SK-MEL-5 (cell line): ENCODE measurements at regions not wholly inside any gene's neighbourhood (a gene's known extent, or its start where the extent isn't known, plus 50 kb on each side); places are given as distances from the start of the nearest gene placed in this dataset.

Source experiments
- DNase-seq: peaks from one replicate; pipeline ENCODE4 v3.0.0-alpha.2; 2016; ENCODE audit warnings: low read depth, low spot score
- in situ Hi-C: cut with HindIII; loops from 2 replicates; pipeline ENCODE4 v1.10.0; 2016; ENCODE audit warnings: low sequenced_read_pairs, high pct_unique_total_duplicates, low pct_unique_long_range_greater_than_20kb

DNA sequence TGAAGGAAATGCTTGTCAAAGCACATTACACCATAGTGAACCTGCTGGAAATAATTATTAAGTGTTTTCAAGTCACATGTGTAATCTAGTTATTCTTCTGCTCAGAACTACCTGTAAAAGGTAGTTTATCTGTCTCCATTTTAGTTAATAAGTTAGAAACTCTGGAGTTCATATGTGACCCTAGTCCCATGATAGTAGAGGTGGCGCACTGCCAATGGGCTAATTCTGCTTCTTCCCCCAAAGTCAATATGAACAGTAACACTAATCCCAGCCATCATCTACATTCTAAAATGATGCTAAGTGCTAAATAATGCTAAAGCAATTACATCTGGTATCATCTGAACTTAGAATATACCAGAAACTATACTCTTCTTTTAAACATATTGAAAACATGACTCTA, 361.0 kb upstream of the NECTIN3 start:
- in situ Hi-C loops, result no loop called here
- DNase-seq, result no peak

DNA sequence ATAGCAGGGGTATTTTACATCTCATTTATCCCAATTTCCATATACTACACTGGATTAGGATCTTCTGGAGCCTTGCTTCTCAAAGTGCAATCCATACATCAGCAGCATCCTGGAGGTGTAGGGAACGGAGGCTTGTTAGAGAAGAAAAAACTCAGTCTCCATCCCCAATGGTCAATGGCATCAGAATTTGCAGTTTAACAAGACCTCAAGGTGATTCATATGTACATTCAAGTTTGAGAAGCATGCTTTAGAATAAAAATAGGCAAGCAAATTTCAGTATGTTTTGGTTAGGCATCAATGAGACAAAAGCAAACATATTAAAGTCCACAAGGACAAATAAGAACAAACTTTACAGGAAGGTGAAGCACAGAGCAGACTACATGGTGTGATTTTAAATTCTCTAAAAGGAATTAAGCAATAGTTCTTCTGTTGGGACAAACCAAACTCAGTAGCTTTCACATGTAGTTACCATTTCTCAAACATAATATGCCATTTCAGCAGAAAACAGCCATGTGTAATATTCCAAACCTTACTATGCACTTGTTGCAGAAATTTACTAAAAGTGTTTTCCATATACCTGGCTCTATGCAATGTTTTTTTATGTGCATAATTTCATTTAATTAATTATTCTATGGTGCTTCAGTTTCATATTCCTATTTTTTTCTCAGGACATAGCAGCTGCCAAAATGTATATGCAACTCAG, 360.3 kb upstream of the NECTIN3 start:
- in situ Hi-C loops, result no loop called here
- no peak for DNase-seq

- in situ Hi-C loops, result no loop called here
- no peak for DNase-seq
Observed at GRCh38 chr3:110711851-110712516, 359.6 kb upstream of the NECTIN3 start.

- no peak for DNase-seq
- in situ Hi-C loops, result no loop called here
Observed at GRCh38 chr3:110727056-110727455, 344.6 kb upstream of the NECTIN3 start.

GRCh38 chr3:110731148-110731547, 340.5 kb upstream of the NECTIN3 start:
- in situ Hi-C loops, result no loop called here

DNA sequence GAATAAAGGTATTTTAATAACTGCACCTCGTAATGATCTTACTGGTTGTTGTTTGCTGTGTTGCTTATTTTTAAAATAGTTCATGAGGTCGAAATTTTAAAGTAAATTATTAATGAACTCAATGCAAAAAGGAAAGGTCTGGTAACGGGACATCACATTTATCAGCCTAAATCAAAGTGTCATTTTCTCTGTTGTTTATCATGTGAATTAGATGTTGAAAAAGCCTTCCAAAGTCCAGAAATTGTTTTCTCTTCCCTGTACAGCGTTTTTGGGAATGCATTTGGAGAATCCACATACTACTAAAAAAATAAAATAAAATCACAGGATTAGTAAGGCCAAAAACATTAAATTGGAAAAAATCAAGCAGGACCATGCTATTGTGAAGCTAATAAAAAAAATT, 339.2 kb upstream of the NECTIN3 start:
- DNase-seq, result no peak
- in situ Hi-C loops, result no loop called here

More at GRCh38 chr3:110731148-110731547, 340.5 kb upstream of the NECTIN3 start:
- no peak for DNase-seq

GRCh38 chr3:110733045-110733444, 338.6 kb upstream of the NECTIN3 start:
- in situ Hi-C loops, result no loop called here
- DNase-seq, result no peak

DNA sequence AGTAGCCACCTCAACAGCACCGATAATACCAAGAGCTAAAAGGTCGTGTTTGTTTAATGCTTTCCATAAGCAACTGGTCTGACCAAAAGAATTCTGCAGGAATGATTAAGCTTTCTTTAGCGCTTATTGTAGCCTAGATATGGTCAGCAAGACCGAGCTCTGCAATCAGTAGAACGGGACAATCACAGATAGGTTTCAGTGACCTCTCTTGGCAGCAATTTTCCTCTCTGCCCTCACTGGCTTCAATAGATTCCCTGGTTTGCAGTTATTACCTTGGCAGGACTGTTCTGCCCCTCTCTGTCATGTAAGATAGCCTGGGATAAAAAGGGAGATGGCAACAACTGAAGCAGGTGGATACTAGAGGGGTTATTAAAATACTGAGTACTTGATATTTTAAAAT, 337.1 kb upstream of the NECTIN3 start:
- DNase-seq, result no peak
- in situ Hi-C loops, result no loop called here

- DNase-seq, result no peak
- in situ Hi-C loops, result no loop called here
Observed at GRCh38 chr3:110736332-110736731, 335.3 kb upstream of the NECTIN3 start.

DNA sequence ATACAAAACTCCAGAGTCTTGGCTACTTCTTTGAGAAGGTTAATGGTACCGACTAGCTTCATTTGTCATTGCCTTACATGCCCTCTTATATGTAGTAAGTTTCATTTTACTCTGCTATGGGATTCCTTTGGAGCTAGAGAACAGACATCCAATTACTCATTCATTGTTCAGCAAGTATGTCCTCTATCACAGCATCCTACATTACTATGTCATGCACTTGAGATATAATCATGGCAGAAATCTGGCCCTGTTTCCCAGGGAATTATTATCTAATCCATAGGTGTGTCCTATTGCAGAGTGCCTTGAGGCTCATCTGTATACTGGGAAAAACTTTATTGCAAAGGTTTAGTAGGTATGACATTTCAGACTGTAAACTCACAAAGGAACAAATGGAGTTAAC, 333.1 kb upstream of the NECTIN3 start:
- no peak for DNase-seq
- in situ Hi-C loops, result no loop called here

DNA sequence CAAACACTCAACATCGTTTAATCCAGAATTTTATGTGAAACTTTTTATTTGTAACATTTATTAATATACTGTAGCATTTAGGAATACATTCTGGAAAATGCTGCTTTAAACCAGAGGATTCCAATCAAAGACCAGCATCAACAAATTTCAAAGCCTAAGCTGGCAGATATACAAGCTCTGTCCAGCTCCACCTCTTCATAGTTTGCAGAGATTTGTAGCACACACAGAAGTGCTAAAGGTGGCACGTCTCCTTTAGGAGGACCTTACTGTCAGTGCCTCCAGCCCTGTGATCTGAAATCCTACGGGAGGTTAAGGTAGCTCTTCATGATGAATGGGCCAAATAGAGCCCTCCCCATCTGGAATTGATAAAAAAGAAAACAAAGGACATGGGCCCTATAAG, 329.7 kb upstream of the NECTIN3 start:
- no peak for DNase-seq
- in situ Hi-C loops, result no loop called here

DNA sequence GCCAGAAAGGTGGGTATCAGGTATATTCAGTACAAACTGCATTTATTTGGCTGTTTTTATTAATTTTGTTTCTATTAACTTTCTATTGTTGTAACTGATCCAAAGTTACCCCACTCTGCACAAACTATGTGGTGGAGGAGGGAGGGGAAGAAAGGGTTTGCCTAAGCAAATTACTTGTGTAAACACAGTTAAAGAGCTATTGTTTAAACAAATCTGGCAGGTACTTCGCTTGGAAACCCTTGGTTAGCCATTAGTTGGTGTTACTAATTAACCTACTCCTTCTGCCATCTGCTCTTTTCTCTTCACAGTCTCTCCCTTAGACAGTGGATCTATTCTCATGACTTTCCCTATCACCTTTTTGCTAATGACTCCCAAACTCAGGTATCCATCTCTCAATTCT, 328.4 kb upstream of the NECTIN3 start:
- in situ Hi-C loops, result no loop called here
- no peak for DNase-seq

DNA sequence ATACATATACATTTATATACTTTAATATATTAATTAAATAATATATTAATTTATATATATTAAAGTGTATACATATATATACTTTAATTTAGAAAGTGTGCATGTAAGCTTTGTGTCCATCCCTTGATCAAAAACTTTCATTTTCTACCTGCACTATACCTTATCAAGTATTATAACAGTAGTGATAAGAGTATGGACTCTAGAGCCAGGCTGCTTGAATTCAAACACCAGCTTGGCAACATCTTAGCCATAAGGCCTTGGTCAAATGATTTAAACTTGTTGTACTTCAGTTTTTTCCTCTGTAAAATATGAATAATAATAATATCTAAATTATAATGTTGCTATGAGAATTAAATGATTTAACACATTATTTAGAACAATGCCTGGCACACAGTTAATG, 327.6 kb upstream of the NECTIN3 start:
- in situ Hi-C loops, result no loop called here
- DNase-seq, result no peak

DNA sequence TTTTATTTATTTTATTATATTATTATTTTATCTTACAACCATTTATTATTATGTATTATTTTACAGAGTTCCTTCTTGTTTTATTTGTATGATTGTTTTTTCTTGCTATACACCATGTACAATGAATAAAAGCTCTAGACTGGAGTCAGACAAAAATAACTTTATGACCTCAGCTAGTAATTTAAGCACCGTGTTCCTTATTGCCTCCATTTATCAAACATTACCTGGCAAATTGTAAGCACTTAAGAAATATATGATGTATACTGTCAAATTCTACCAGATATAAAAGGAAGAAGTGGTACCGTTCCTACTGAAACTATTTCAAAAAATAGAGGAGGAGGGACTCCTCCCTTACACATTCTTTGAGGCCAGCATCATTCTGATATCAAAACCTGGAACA, 326.9 kb upstream of the NECTIN3 start:
- no peak for DNase-seq
- in situ Hi-C loops, result no loop called here

DNA sequence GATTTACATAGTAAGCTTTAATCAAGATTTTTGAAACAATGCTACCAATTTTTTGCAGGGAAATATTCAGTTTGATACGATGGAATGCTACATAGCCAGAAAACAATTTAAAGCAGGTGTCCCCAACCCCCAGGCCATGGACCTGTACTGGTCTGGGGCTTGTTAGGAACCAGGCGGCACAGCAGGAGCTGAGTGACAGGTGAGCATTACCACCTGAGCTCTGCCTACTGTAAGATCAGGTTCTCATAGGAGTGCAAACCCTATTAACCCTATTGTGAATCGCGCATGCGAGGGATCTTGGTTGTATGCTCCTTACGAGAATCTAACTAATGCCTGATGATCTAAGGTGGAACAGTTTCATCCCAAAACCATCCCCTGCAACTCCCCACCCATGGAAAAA, 322.6 kb upstream of the NECTIN3 start:
- DNase-seq, result no peak

GRCh38 chr3:110750201-110750600, 321.4 kb upstream of the NECTIN3 start:
- in situ Hi-C loops, result no loop called here
- DNase-seq, result no peak

More for the DNA sequence above, 322.6 kb upstream of the NECTIN3 start:
- in situ Hi-C loops, result no loop called here

GRCh38 chr3:110752307-110752706, 319.3 kb upstream of the NECTIN3 start:
- in situ Hi-C loops, result no loop called here
- no peak for DNase-seq

- in situ Hi-C loops, result no loop called here
Observed at GRCh38 chr3:110753516-110753915, 318.1 kb upstream of the NECTIN3 start.

GRCh38 chr3:110754212-110754916, 317.3 kb upstream of the NECTIN3 start:
- in situ Hi-C loops, result no loop called here
- no peak for DNase-seq

More at GRCh38 chr3:110753516-110753915, 318.1 kb upstream of the NECTIN3 start:
- DNase-seq, result no peak
